IMR-90 (cell line): ENCODE measurements at regions not wholly inside any gene's neighbourhood (a gene's known extent, or its start where the extent isn't known, plus 50 kb on each side); places are given as distances from the start of the nearest gene placed in this dataset.

ENCODE experiments used
- ATAC-seq: fragments of 200-7000 bp; cut with Tn5 transposase; 2 replicates; pipeline ENCODE4 v1.9.1; 2020; ENCODE audit warnings: low read depth, mild to moderate bottlenecking, moderate library complexity
- BruUV-seq: library from RNA; stranded (reverse); fragments of 400-500 nt; replicated peaks from 2 replicates; lab custom pipeline; 2021; lab: Mats Ljungman, UMichigan
- CTCF ChIA-PET: fragments of 300-600 bp; formaldehyde crosslinking; extraction: SDS; loops from one replicate; lab custom pipeline; 2021; ENCODE audit warnings: antibody characterized with exemption; lab: Yijun Ruan, JAX
- POLR2A ChIA-PET: fragments of 300-600 bp; sonication (Branson Sonifier 250); formaldehyde crosslinking; loops from one replicate; lab custom pipeline; 2022; ENCODE audit warnings: antibody characterized with exemption; ENCODE audit not compliant: unreplicated experiment; lab: Charles Lee
- DNase-seq: peaks from one replicate; pipeline ENCODE4 v3.0.0; 2013
- H2AFZ ChIP-seq: replicated peaks from 2 replicates; pipeline ENCODE3; 2013; ENCODE audit warnings: low read length, mild to moderate bottlenecking; ENCODE audit not compliant: poor library complexity
- H2AK5ac ChIP-seq: 2 replicates; pipeline ENCODE4 v1.6.1; 2013; ENCODE audit warnings: low read depth, low read length, inconsistent platforms
- H2AK9ac ChIP-seq: replicated peaks from 2 replicates; pipeline ENCODE3; 2013; ENCODE audit warnings: mild to moderate bottlenecking, low read depth, low read length, moderate library complexity; ENCODE audit not compliant: poor library complexity
- H2BK120ac ChIP-seq: 2 replicates; pipeline ENCODE4 v1.6.1; 2013; ENCODE audit warnings: low read depth, low read length, inconsistent platforms
- H2BK15ac ChIP-seq: 3 replicates; pipeline ENCODE4 v1.6.1; 2013; ENCODE audit warnings: low read depth, low read length, inconsistent platforms
- H2BK20ac ChIP-seq: 2 replicates; pipeline ENCODE4 v1.6.1; 2013; ENCODE audit warnings: low read depth, mild to moderate bottlenecking, inconsistent platforms, low read length, moderate library complexity
- H2BK5ac ChIP-seq: 2 replicates; pipeline ENCODE4 v1.6.1; 2013; ENCODE audit warnings: mild to moderate bottlenecking, low read depth, low read length, inconsistent platforms; ENCODE audit not compliant: poor library complexity, severe bottlenecking
- H3K14ac ChIP-seq: replicated peaks from 2 replicates; pipeline ENCODE4 v1.6.1; 2013; ENCODE audit warnings: low read depth, low read length, inconsistent platforms
- H3K18ac ChIP-seq: 2 replicates; pipeline ENCODE4 v1.6.1; 2013; ENCODE audit warnings: low read depth, low read length, control low read depth
- H3K23ac ChIP-seq: 2 replicates; pipeline ENCODE4 v1.6.1; 2013; ENCODE audit warnings: low read depth, low read length, inconsistent platforms
- H3K27ac ChIP-seq: 2 replicates; pipeline ENCODE4 v1.5.1; 2013; ENCODE audit warnings: mild to moderate bottlenecking, control low read depth, low read length; ENCODE audit not compliant: insufficient read depth
- H3K27me3 ChIP-seq: 2 replicates; pipeline ENCODE4 v1.6.1; 2013; ENCODE audit warnings: low read length; ENCODE audit not compliant: control insufficient read depth, insufficient read depth
- H3K36me3 ChIP-seq: 2 replicates; pipeline ENCODE4 v1.6.1; 2013; ENCODE audit warnings: low read length, mixed read lengths; ENCODE audit not compliant: control insufficient read depth, insufficient read depth
- H3K4ac ChIP-seq: 2 replicates; pipeline ENCODE4 v1.6.1; 2013; ENCODE audit warnings: low read depth, low read length, inconsistent platforms
- H3K4me1 ChIP-seq: 2 replicates; pipeline ENCODE4 v1.6.1; 2013; ENCODE audit warnings: low read length, mixed read lengths; ENCODE audit not compliant: control insufficient read depth, insufficient read depth
- H3K4me2 ChIP-seq: 2 replicates; pipeline ENCODE4 v1.6.1; 2013; ENCODE audit warnings: low read depth, mild to moderate bottlenecking, control low read depth, low read length, moderate library complexity
- H3K4me3 ChIP-seq: 2 replicates; pipeline ENCODE4 v1.5.1; 2013; ENCODE audit warnings: low read depth, mild to moderate bottlenecking, control low read depth, low read length, moderate library complexity; ENCODE audit not compliant: insufficient read depth
- H3K56ac ChIP-seq: 2 replicates; pipeline ENCODE4 v1.6.1; 2013; ENCODE audit warnings: low read length, inconsistent platforms; ENCODE audit not compliant: insufficient read depth; ENCODE audit errors: extremely low read depth
- H3K79me1 ChIP-seq, 2 experiments: 2 replicates each; pipeline ENCODE4 v1.6.1; 2013; ENCODE audit warnings: low read length in 2 of 2, inconsistent platforms in 1 of 2, low read depth in 1 of 2
- H3K9ac ChIP-seq: 2 replicates; pipeline ENCODE4 v1.6.1; 2013; ENCODE audit warnings: low read depth, low read length, control low read depth
- H3K9me1 ChIP-seq: 2 replicates; pipeline ENCODE4 v1.6.1; 2013; ENCODE audit warnings: low read length, inconsistent platforms; ENCODE audit not compliant: insufficient read depth
- H3K9me3 ChIP-seq: 2 replicates; pipeline ENCODE4 v1.6.1; 2013; ENCODE audit warnings: low read length; ENCODE audit not compliant: control insufficient read depth, insufficient read depth
- H4K20me1 ChIP-seq: 2 replicates; pipeline ENCODE4 v1.6.1; 2013; ENCODE audit warnings: low read length, inconsistent platforms; ENCODE audit not compliant: insufficient read depth
- H4K5ac ChIP-seq: 2 replicates; pipeline ENCODE4 v1.6.1; 2013; ENCODE audit warnings: mild to moderate bottlenecking, low read depth, low read length, control low read depth
- H4K8ac ChIP-seq, 2 experiments: 2 replicates each; pipeline ENCODE4 v1.6.1; 2013; ENCODE audit warnings: low read depth in 2 of 2, low read length in 2 of 2, control low read depth in 1 of 2, inconsistent platforms in 1 of 2
- H4K91ac ChIP-seq: 2 replicates; pipeline ENCODE4 v1.6.1; 2013; ENCODE audit warnings: low read depth, low read length, inconsistent platforms; ENCODE audit not compliant: insufficient read depth
- CEBPB ChIP-seq: IDR thresholded peaks from 2 replicates; pipeline ENCODE4 v1.6.1; 2012; ENCODE audit warnings: low read depth, low read length, improper control_type of control experiment
- MAFK ChIP-seq: IDR thresholded peaks from 2 replicates; pipeline ENCODE4 v1.6.1; 2012; ENCODE audit warnings: low read depth, low read length, improper control_type of control experiment
- WGBS, 2 experiments: methylation state at CpG; one replicate each; pipeline versions ENCODE4 v1.1.5 to v1.1.7; 2013; ENCODE audit warnings: missing lambda C conversion rate in 2 of 2; ENCODE audit not compliant: insufficient read length in 1 of 2; ENCODE audit errors: extremely low coverage in 2 of 2; 5-methylcytosine and 5-hydroxymethylcytosine counted together
- dilution Hi-C: fragments of 300-500 bp; cut with HindIII; formaldehyde crosslinking; loops from one replicate; pipeline ENCODE4 v1.14.3; 2018; ENCODE audit warnings: low sequenced_read_pairs; ENCODE audit not compliant: unreplicated experiment
- in situ Hi-C: fragments of 300-500 bp; cut with MboI; formaldehyde crosslinking; loops from 3 replicates; pipeline ENCODE4 v1.14.3; 2019; ENCODE audit warnings: low sequenced_read_pairs, inconsistent platforms, mixed read lengths
- intact Hi-C: fragments of 100-400 bp; cut with micrococcal nuclease; formaldehyde crosslinking; loops from 2 replicates; pipeline ENCODE4 v1.10.0; 2022
- TF ChIP-seq, protein P1 (sequence below): fragments of 150-350 bp; IDR thresholded peaks from 2 replicates; pipeline ENCODE4 v1.6.1; 2016; ENCODE audit warnings: low read depth, mild to moderate bottlenecking, low read length, moderate library complexity, borderline replicate concordance

DNA sequence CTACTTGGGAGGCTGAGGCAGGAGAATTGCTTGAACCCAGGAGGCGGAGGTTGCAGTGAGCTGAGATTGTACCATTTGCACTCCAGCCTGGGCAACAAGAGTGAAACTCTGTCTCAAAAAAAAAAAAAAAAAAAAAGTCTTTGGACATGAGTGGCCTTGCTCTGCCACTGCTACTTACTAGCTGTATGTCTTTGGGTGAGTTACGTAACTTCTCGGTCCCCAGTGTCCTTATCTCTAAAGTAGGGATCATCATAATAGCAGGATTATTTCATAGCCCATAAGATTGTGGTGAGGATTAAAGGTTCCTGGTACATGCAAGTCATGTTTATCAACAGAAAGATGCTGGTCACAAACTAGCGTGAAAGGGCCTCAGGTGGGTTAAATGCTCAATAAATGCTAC is 53.9 kb upstream of the HEPHL1 start:
- H3K9ac ChIP-seq, result no peak overlapping the region
- H2BK120ac ChIP-seq, result no peak overlapping the region
- no TSS peak for BruUV-seq
- H4K5ac ChIP-seq, result no peak overlapping the region
- no peak overlapping the region for H2AFZ ChIP-seq
- dilution Hi-C loops, result no loop called here
- no peak overlapping the region for H2BK5ac ChIP-seq
- no peak overlapping the region for H3K56ac ChIP-seq
- H2BK20ac ChIP-seq, result no peak overlapping the region
- H3K23ac ChIP-seq, result no peak overlapping the region
- ChIA-PET POLR2A (no interaction called here), CTCF (no interaction called here)
- peaks cover 10% of the 10 kb centered on the region for H3K27me3 ChIP-seq
- in situ Hi-C loops, result no loop called here
- WGBS, 2 experiments, result no CpG with 5 or more reads among the region's 4 CpGs
- TF ChIP-seq CEBPB, result peak; percentile 22; the same call in 1 of the 2 replicates
- TF ChIP-seq MAFK, result no peak
- TF ChIP-seq, protein P1, sequence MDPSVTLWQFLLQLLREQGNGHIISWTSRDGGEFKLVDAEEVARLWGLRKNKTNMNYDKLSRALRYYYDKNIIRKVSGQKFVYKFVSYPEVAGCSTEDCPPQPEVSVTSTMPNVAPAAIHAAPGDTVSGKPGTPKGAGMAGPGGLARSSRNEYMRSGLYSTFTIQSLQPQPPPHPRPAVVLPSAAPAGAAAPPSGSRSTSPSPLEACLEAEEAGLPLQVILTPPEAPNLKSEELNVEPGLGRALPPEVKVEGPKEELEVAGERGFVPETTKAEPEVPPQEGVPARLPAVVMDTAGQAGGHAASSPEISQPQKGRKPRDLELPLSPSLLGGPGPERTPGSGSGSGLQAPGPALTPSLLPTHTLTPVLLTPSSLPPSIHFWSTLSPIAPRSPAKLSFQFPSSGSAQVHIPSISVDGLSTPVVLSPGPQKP, result no peak
- H4K91ac ChIP-seq, result no peak overlapping the region
- no peak overlapping the region for H4K8ac ChIP-seq
- no peak for DNase-seq
- H3K4ac ChIP-seq, result no peak overlapping the region
- H3K9me1 ChIP-seq, result no peaks in the 10 kb centered on the region
- no peaks in the 10 kb centered on the region for H3K79me1 ChIP-seq
- H3K9me3 ChIP-seq, result no peaks in the 10 kb centered on the region
- no peak overlapping the region for H2AK5ac ChIP-seq
- H3K27ac ChIP-seq, result no peak overlapping the region
- H3K4me3 ChIP-seq, result no peak overlapping the region
- H3K14ac ChIP-seq, result no peak overlapping the region
- H3K18ac ChIP-seq, result no peak overlapping the region
- H3K4me2 ChIP-seq, result no peak overlapping the region
- H3K4me1 ChIP-seq, result no peaks in the 10 kb centered on the region
- H2BK15ac ChIP-seq, result no peak overlapping the region
- no peak for ATAC-seq
- intact Hi-C loops, result no loop called here
- no peaks in the 10 kb centered on the region for H4K20me1 ChIP-seq
- H3K36me3 ChIP-seq, result no peaks in the 10 kb centered on the region
- H2AK9ac ChIP-seq, result no peak overlapping the region
